IMR-90 (cell line): ENCODE measurements at regions not wholly inside any gene's neighbourhood (a gene's known extent, or its start where the extent isn't known, plus 50 kb on each side); places are given as distances from the start of the nearest gene placed in this dataset.

Source experiments
- ATAC-seq: fragments of 200-7000 bp; cut with Tn5 transposase; 2 replicates; pipeline ENCODE4 v1.9.1; 2020; ENCODE audit warnings: low read depth, mild to moderate bottlenecking, moderate library complexity
- BruUV-seq: library from RNA; stranded (reverse); fragments of 400-500 nt; replicated peaks from 2 replicates; lab custom pipeline; 2021; lab: Mats Ljungman, UMichigan
- CTCF ChIA-PET: fragments of 300-600 bp; formaldehyde crosslinking; extraction: SDS; loops from one replicate; lab custom pipeline; 2021; ENCODE audit warnings: antibody characterized with exemption; lab: Yijun Ruan, JAX
- POLR2A ChIA-PET: fragments of 300-600 bp; sonication (Branson Sonifier 250); formaldehyde crosslinking; loops from one replicate; lab custom pipeline; 2022; ENCODE audit warnings: antibody characterized with exemption; ENCODE audit not compliant: unreplicated experiment; lab: Charles Lee
- DNase-seq: peaks from one replicate; pipeline ENCODE4 v3.0.0; 2013
- H2AFZ ChIP-seq: replicated peaks from 2 replicates; pipeline ENCODE3; 2013; ENCODE audit warnings: low read length, mild to moderate bottlenecking; ENCODE audit not compliant: poor library complexity
- H2AK5ac ChIP-seq: 2 replicates; pipeline ENCODE4 v1.6.1; 2013; ENCODE audit warnings: low read depth, low read length, inconsistent platforms
- H2AK9ac ChIP-seq: replicated peaks from 2 replicates; pipeline ENCODE3; 2013; ENCODE audit warnings: mild to moderate bottlenecking, low read depth, low read length, moderate library complexity; ENCODE audit not compliant: poor library complexity
- H2BK120ac ChIP-seq: 2 replicates; pipeline ENCODE4 v1.6.1; 2013; ENCODE audit warnings: low read depth, low read length, inconsistent platforms
- H2BK15ac ChIP-seq: 3 replicates; pipeline ENCODE4 v1.6.1; 2013; ENCODE audit warnings: low read depth, low read length, inconsistent platforms
- H2BK20ac ChIP-seq: 2 replicates; pipeline ENCODE4 v1.6.1; 2013; ENCODE audit warnings: low read depth, mild to moderate bottlenecking, inconsistent platforms, low read length, moderate library complexity
- H2BK5ac ChIP-seq: 2 replicates; pipeline ENCODE4 v1.6.1; 2013; ENCODE audit warnings: mild to moderate bottlenecking, low read depth, low read length, inconsistent platforms; ENCODE audit not compliant: poor library complexity, severe bottlenecking
- H3K14ac ChIP-seq: replicated peaks from 2 replicates; pipeline ENCODE4 v1.6.1; 2013; ENCODE audit warnings: low read depth, low read length, inconsistent platforms
- H3K18ac ChIP-seq: 2 replicates; pipeline ENCODE4 v1.6.1; 2013; ENCODE audit warnings: low read depth, low read length, control low read depth
- H3K23ac ChIP-seq: 2 replicates; pipeline ENCODE4 v1.6.1; 2013; ENCODE audit warnings: low read depth, low read length, inconsistent platforms
- H3K27ac ChIP-seq: 2 replicates; pipeline ENCODE4 v1.5.1; 2013; ENCODE audit warnings: mild to moderate bottlenecking, control low read depth, low read length; ENCODE audit not compliant: insufficient read depth
- H3K27me3 ChIP-seq: 2 replicates; pipeline ENCODE4 v1.6.1; 2013; ENCODE audit warnings: low read length; ENCODE audit not compliant: control insufficient read depth, insufficient read depth
- H3K36me3 ChIP-seq: 2 replicates; pipeline ENCODE4 v1.6.1; 2013; ENCODE audit warnings: low read length, mixed read lengths; ENCODE audit not compliant: control insufficient read depth, insufficient read depth
- H3K4ac ChIP-seq: 2 replicates; pipeline ENCODE4 v1.6.1; 2013; ENCODE audit warnings: low read depth, low read length, inconsistent platforms
- H3K4me1 ChIP-seq: 2 replicates; pipeline ENCODE4 v1.6.1; 2013; ENCODE audit warnings: low read length, mixed read lengths; ENCODE audit not compliant: control insufficient read depth, insufficient read depth
- H3K4me2 ChIP-seq: 2 replicates; pipeline ENCODE4 v1.6.1; 2013; ENCODE audit warnings: low read depth, mild to moderate bottlenecking, control low read depth, low read length, moderate library complexity
- H3K4me3 ChIP-seq: 2 replicates; pipeline ENCODE4 v1.5.1; 2013; ENCODE audit warnings: low read depth, mild to moderate bottlenecking, control low read depth, low read length, moderate library complexity; ENCODE audit not compliant: insufficient read depth
- H3K56ac ChIP-seq: 2 replicates; pipeline ENCODE4 v1.6.1; 2013; ENCODE audit warnings: low read length, inconsistent platforms; ENCODE audit not compliant: insufficient read depth; ENCODE audit errors: extremely low read depth
- H3K79me1 ChIP-seq, 2 experiments: 2 replicates each; pipeline ENCODE4 v1.6.1; 2013; ENCODE audit warnings: low read length in 2 of 2, inconsistent platforms in 1 of 2, low read depth in 1 of 2
- H3K9ac ChIP-seq: 2 replicates; pipeline ENCODE4 v1.6.1; 2013; ENCODE audit warnings: low read depth, low read length, control low read depth
- H3K9me1 ChIP-seq: 2 replicates; pipeline ENCODE4 v1.6.1; 2013; ENCODE audit warnings: low read length, inconsistent platforms; ENCODE audit not compliant: insufficient read depth
- H3K9me3 ChIP-seq: 2 replicates; pipeline ENCODE4 v1.6.1; 2013; ENCODE audit warnings: low read length; ENCODE audit not compliant: control insufficient read depth, insufficient read depth
- H4K20me1 ChIP-seq: 2 replicates; pipeline ENCODE4 v1.6.1; 2013; ENCODE audit warnings: low read length, inconsistent platforms; ENCODE audit not compliant: insufficient read depth
- H4K5ac ChIP-seq: 2 replicates; pipeline ENCODE4 v1.6.1; 2013; ENCODE audit warnings: mild to moderate bottlenecking, low read depth, low read length, control low read depth
- H4K8ac ChIP-seq, 2 experiments: 2 replicates each; pipeline ENCODE4 v1.6.1; 2013; ENCODE audit warnings: low read depth in 2 of 2, low read length in 2 of 2, control low read depth in 1 of 2, inconsistent platforms in 1 of 2
- H4K91ac ChIP-seq: 2 replicates; pipeline ENCODE4 v1.6.1; 2013; ENCODE audit warnings: low read depth, low read length, inconsistent platforms; ENCODE audit not compliant: insufficient read depth
- BHLHE40 ChIP-seq: fragments of 150-350 bp; IDR thresholded peaks from 2 replicates; pipeline ENCODE4 v1.6.1; 2016; ENCODE audit warnings: mild to moderate bottlenecking, low read depth, low read length
- CHD1 ChIP-seq: IDR thresholded peaks from 2 replicates; pipeline ENCODE4 v1.6.1; 2012; ENCODE audit warnings: low read depth, low read length, improper control_type of control experiment
- CTCF ChIP-seq: conservative IDR thresholded peaks from 2 replicates; pipeline ENCODE4 v1.5.1; 2012; ENCODE audit warnings: mild to moderate bottlenecking, low read depth, low read length, improper control_type of control experiment
- ELK1 ChIP-seq: fragments of 150-350 bp; IDR thresholded peaks from 2 replicates; pipeline ENCODE4 v1.6.1; 2016; ENCODE audit warnings: low read depth, mild to moderate bottlenecking, low read length, moderate library complexity, borderline replicate concordance
- FOS ChIP-seq: fragments of 150-350 bp; IDR thresholded peaks from 2 replicates; pipeline ENCODE4 v1.6.1; 2016; ENCODE audit warnings: low read depth, low read length
- MAFK ChIP-seq: IDR thresholded peaks from 2 replicates; pipeline ENCODE4 v1.6.1; 2012; ENCODE audit warnings: low read depth, low read length, improper control_type of control experiment
- MAZ ChIP-seq: IDR thresholded peaks from 2 replicates; pipeline ENCODE4 v1.6.1; 2012; ENCODE audit warnings: low read depth, mild to moderate bottlenecking, low read length, improper control_type of control experiment, moderate library complexity, borderline replicate concordance
- MXI1 ChIP-seq: IDR thresholded peaks from 2 replicates; pipeline ENCODE4 v1.6.1; 2012; ENCODE audit warnings: low read depth, mild to moderate bottlenecking, low read length, moderate library complexity, borderline replicate concordance
- NFE2L2 ChIP-seq: fragments of 150-350 bp; IDR thresholded peaks from 2 replicates; pipeline ENCODE4 v1.6.1; 2016; ENCODE audit warnings: low read depth, mild to moderate bottlenecking, low read length
- RAD21 ChIP-seq: IDR thresholded peaks from 2 replicates; pipeline ENCODE4 v1.6.1; 2012; ENCODE audit warnings: low read length, improper control_type of control experiment
- RCOR1 ChIP-seq: IDR thresholded peaks from 2 replicates; pipeline ENCODE4 v1.6.1; 2012; ENCODE audit warnings: mild to moderate bottlenecking, low read length, improper control_type of control experiment; ENCODE audit not compliant: insufficient replicate concordance
- RFX5 ChIP-seq: IDR thresholded peaks from 2 replicates; pipeline ENCODE4 v1.8.0; 2012; ENCODE audit warnings: low read depth, mild to moderate bottlenecking, low read length, moderate library complexity
- USF2 ChIP-seq: fragments of 150-350 bp; IDR thresholded peaks from 2 replicates; pipeline ENCODE4 v1.6.1; 2017; ENCODE audit warnings: mild to moderate bottlenecking, antibody characterized with exemption, low read length, low read depth
- WGBS, 2 experiments: methylation state at CpG; one replicate each; pipeline versions ENCODE4 v1.1.5 to v1.1.7; 2013; ENCODE audit warnings: missing lambda C conversion rate in 2 of 2; ENCODE audit not compliant: insufficient read length in 1 of 2; ENCODE audit errors: extremely low coverage in 2 of 2; 5-methylcytosine and 5-hydroxymethylcytosine counted together
- dilution Hi-C: fragments of 300-500 bp; cut with HindIII; formaldehyde crosslinking; loops from one replicate; pipeline ENCODE4 v1.14.3; 2018; ENCODE audit warnings: low sequenced_read_pairs; ENCODE audit not compliant: unreplicated experiment
- in situ Hi-C: fragments of 300-500 bp; cut with MboI; formaldehyde crosslinking; loops from 3 replicates; pipeline ENCODE4 v1.14.3; 2019; ENCODE audit warnings: low sequenced_read_pairs, inconsistent platforms, mixed read lengths
- intact Hi-C: fragments of 100-400 bp; cut with micrococcal nuclease; formaldehyde crosslinking; loops from 2 replicates; pipeline ENCODE4 v1.10.0; 2022

- Histone ChIP-seq H3K9ac (no peak overlapping the region), H2BK15ac (no peak overlapping the region), H4K8ac (no peak overlapping the region), H3K79me1 (no peaks in the 10 kb centered on the region), H3K18ac (no peak overlapping the region), H3K14ac (no peak overlapping the region), H3K4me2 (no peak overlapping the region), H2BK120ac (no peak overlapping the region), H3K27me3 (no peaks in the 10 kb centered on the region), H3K36me3 (no peaks in the 10 kb centered on the region), H3K4me1 (no peaks in the 10 kb centered on the region), H4K5ac (no peak overlapping the region), H2AK5ac (no peak overlapping the region), H3K27ac (no peak overlapping the region), H3K9me1 (no peaks in the 10 kb centered on the region), H3K23ac (no peak overlapping the region), H2AFZ (no peak overlapping the region), H4K20me1 (no peaks in the 10 kb centered on the region), H2BK20ac (no peak overlapping the region), H3K4ac (no peak overlapping the region), H3K9me3 (peaks cover 4% of the 10 kb centered on the region), H3K56ac (no peak overlapping the region), H2AK9ac (no peak overlapping the region), H2BK5ac (no peak overlapping the region), H4K91ac (no peak overlapping the region), H3K4me3 (no peak overlapping the region)
- intact Hi-C loops (no loop called here), in situ Hi-C loops (no loop called here), dilution Hi-C loops (no loop called here)
- no peak for DNase-seq
- no CpG with 5 or more reads among the region's 2 CpGs for WGBS, 2 experiments
- POLR2A ChIA-PET, result no interaction called here
- no peak for ATAC-seq
- TF ChIP-seq RAD21 (no peak), USF2 (no peak), RFX5 (no peak), CTCF (no peak), CHD1 (no peak), BHLHE40 (no peak), MAZ (no peak), ELK1 (no peak), NFE2L2 (no peak), MXI1 (no peak), MAFK (no peak), RCOR1 (no peak), FOS (no peak)
- BruUV-seq, result no TSS peak
- CTCF ChIA-PET, result no interaction called here
Measured at GRCh38 chr4:35201403-35201802, 1042.9 kb downstream of the ARAP2 start.
